NCI-H345 (cell line): ENCODE measurements at regions not wholly inside any gene's neighbourhood (a gene's known extent, or its start where the extent isn't known, plus 50 kb on each side); places are given as distances from the start of the nearest gene placed in this dataset.
"Not testable (repeated sequence)": the region's sequence is repeated elsewhere in the genome, so short reads cannot be mapped to it uniquely, and the experiment has no call there.

Experiments
- DNase-seq: peaks from one replicate; lab custom pipeline; 2025; lab: John Stamatoyannopoulos, UW

GRCh38 chr22:22716136-22716665, 71.8 kb downstream of the GGTLC2 start:
- no peak for DNase-seq

- no peak for DNase-seq
Observed at GRCh38 chr22:22717664-22718063, 73.2 kb downstream of the GGTLC2 start.

- DNase-seq = no peak
Observed at GRCh38 chr22:22720201-22720723, 75.8 kb downstream of the GGTLC2 start.

DNA sequence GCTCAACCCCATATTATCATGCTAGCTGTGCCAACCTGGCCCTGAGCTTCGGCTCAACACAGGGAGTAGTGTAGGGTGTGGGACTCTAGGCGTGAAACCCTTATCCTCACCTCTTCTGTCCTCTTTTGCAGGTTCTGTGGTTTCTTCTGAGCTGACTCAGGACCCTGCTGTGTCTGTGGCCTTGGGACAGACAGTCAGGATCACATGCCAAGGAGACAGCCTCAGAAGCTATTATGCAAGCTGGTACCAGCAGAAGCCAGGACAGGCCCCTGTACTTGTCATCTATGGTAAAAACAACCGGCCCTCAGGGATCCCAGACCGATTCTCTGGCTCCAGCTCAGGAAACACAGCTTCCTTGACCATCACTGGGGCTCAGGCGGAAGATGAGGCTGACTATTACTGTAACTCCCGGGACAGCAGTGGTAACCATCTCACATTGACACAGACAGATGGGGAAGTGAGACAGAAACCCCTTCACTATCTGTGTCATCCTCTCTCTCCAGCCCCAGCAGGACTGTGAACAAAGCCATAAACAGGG, 76.4 kb downstream of the GGTLC2 start:
- no peak for DNase-seq

DNA sequence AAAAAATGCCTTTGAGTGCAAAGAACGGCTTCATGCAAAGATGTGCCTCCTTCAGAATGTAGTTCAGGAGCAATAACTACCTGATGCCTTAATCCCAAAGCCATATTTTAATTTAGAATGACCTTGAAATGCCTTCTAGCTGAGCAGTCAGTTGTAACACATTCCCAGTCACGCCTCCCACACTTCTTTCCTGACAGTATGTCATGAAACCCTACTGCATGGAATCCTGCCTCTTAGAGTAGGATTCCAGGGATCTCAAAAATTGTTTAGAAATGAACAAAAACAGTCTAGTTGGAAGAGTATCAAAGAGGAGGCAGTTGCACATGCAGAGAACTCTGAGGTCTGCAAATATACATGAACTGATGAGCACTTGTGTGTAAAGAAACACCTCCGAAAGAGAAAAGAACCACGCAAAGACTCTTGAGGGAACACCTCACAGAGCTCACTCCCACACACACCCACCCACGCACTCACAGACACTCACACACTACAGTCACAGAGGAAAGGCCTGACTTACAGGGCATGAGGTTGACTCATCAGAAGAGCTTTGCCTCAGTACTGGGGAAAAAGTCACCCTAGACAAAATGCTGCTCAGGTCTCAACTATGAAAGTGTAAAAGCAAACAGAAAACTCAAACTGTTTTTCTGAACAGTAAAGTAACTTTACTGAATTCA, 77.4 kb downstream of the GGTLC2 start:
- no peak for DNase-seq

DNA sequence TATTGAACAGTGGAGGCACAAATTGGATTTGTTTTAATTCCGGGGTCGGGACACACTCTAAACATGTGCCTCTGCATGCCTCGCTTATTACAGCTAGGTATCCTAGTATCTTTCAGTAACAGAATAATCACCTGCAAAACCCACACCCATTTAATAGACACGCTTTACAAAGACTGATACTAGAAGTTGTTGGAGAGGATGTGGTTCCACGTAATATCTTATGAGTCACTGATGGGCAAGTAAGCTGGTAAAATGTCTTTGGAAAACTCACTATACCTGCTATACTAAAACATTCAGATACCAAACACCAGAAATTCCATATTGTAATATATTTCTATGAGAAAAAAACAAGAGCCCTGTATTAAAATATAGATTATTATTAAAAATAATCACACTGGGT, 84.0 kb downstream of the GGTLC2 start:
- DNase-seq = no peak

GRCh38 chr22:22730655-22731373, 86.4 kb downstream of the GGTLC2 start:
- no peak for DNase-seq

GRCh38 chr22:22731374-22731676, 86.9 kb downstream of the GGTLC2 start:
- DNase-seq = no peak

DNA sequence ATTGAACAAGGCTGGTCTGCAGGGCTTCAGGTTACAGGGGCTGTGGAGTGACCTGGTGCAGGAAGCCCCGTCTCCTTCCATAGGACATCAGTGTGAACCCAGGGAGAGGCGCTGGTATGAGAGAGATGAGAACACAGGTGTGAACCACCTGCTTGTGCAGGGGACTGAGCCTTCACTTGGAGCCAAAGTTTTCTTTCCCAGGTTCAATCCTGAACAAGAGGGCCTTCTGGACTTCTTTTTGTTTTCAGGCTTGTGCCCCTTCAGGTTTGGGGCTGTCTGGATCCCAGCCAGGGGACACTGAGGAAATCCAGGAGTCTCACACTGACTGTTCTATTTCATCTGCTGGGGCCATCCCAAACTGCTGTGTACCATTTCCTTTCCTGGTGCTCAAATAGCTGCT, 88.6 kb downstream of the GGTLC2 start:
- DNase-seq = not testable (repeated sequence)

DNA sequence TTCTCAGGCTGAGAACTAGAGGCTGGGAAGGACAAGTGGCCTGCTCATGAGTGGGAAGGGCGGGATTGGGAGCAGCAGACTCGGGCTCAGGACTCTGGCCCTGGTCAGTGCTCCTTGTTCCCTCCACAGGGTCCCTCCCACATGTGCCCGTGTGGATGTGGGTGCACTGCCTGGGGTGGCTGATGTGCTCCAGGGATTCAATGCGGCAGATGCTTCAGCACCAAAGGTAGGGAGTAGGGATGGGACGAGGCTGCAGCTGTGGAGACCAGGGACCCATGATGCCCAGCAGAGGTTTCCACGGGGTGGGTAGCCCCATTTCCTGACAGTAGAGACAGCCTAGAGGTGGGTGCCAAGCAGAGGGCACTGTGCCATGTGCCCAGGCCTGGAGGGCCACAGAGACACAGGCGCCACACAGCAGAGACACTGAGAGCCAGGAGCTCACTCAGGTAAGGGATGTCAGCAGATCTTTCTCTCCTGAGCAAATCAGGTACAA, 89.5 kb downstream of the GGTLC2 start:
- no peak for DNase-seq

GRCh38 chr22:22734395-22735272, 90.2 kb downstream of the GGTLC2 start:
- DNase-seq = not testable (repeated sequence)

- not testable (repeated sequence) for DNase-seq
Observed at GRCh38 chr22:22735276-22735675, 90.9 kb downstream of the GGTLC2 start.

DNA sequence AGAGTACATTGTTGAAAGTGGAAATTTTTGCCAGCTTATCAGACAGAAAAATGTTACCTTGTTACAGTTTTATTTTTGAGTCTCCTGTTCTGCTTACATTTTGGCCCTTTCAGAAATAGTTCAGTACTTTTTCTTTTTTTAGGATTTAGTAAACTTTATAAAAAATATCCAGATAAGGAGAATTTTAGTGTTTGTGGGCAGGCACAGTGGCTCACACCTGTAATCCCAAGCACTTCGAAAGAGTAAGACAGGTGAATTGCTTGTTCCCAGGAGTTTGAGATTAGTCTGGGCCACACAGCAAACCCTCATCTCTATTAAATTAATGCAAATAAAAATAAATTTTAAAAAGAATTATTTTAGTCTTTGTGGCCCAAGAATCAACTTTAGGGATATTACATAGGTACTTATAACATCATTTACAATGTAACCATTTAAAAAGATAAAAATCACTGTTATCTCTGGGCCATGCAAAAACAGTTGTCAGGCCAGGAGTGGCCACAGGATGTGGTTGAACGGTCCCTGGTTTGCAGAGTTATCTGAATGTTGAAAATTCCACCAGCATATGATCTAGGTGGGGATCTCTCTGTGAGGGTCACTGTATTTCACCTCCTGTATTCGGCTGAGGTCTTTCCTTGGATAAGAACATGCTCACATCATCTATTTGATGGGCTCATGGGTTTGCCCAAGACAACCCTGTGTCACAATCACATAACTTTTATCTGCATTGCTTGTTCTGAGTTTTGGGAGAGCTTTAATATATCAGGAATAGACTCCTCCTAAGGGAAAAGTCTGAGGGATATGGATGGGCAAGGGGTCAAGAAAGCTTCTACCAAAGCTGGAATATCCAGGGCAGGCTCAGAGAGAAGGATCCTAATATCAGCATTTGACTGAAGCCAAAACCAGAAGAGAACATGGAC, 91.5 kb downstream of the GGTLC2 start:
- no peak for DNase-seq

GRCh38 chr22:22737590-22737989, 93.2 kb downstream of the GGTLC2 start:
- DNase-seq = no peak

DNA sequence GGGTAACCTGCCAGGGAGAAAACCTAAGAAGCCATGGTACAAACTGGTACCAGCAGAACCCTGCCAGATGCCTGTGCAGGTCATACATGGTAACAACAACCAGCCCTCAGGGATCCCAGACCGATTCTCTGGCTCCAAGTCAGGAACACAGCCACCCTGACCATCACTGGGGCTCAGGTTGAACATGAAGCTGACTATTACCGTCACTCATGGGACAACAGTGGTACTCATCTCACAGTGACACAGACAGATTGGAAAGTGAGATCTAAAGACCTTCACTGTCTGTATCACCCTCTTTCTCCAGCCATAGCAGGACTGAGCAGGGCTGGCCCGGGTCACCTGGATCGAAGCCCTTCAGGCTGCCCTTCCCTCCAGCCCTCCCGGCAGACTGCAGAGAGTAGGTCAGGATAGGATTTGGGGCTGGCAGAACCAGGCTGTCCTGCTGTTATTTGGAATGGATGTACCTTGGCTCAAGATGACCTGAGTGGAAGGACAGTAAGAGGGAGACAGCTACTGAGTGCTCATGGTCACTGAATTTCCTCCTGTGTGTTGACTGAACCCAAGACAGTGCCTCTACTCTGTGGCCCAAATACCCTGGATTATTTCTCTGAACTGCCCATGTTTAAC, 94.7 kb downstream of the GGTLC2 start:
- DNase-seq = no peak

- no peak for DNase-seq
Observed at GRCh38 chr22:22740560-22741276, 96.3 kb downstream of the GGTLC2 start.

DNA sequence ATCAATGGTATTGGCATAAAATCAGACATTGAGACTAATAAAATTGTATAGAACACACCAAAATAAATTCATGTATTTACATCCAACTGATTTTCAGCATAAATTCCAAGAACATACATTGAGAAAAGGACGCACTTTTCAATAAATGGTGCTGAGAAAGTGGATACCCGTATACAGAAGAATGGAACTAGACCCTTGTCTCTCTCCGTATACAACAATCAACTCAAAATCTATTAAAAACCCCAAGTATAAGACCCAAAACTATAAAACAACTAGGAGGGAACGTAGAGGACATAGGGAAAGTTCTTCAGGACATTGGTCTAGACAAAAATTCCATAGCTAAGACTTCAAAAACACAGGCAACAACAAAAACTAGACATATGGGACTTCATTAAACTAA, 97.4 kb downstream of the GGTLC2 start:
- DNase-seq = no peak

DNA sequence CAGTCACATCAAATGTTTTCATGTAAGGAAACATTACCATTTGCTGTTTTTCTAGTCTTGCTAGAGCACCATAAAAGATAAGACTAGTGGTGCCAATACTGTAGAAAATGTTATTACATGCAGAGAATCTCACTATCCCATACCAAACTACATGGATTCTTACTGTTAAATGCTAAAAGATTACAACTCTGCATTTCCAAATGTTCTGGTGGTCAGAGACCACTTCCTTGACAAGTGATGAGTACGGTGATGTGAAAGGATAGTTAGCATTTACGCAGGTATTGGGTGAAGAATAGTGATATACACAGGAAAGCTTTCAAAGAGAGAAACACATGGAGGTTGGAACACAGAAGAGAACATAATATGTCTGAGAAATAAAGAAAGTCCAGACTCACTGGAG, 98.2 kb downstream of the GGTLC2 start:
- no peak for DNase-seq

- DNase-seq = no peak
Observed at GRCh38 chr22:22743128-22743760, 98.8 kb downstream of the GGTLC2 start.
